C4-2B (cell line): ENCODE measurements at regions not wholly inside any gene's neighbourhood (a gene's known extent, or its start where the extent isn't known, plus 50 kb on each side); places are given as distances from the start of the nearest gene placed in this dataset.

Source experiments
- ZFX ChIP-seq: fragments of 450-650 bp; IDR thresholded peaks from 2 replicates; pipeline ENCODE4 v1.6.1; 2017
- TF ChIP-seq, protein P1 (sequence below): fragments of 450-650 bp; conservative IDR thresholded peaks from 2 replicates; pipeline ENCODE4 v1.5.1; 2017; ENCODE audit warnings: mild to moderate bottlenecking

DNA sequence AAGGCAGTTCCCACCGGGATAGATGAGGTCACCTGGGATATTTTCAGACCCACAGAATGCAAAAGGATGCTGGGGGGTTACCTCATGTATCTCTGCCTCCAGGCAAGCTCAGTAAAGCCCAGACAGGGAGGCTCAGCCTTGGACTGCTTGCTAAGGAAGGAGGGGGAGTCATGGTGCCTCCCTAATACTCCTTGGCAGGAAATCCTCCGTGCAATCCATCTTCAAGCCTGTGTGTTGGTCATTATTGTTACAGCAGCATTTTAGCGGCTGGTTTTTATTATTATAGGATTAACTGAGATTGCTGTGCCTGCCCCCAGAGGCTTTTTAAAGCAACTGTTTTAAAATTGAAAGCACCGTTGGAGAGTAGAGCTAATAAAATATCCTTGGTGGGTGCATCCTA, 188.5 kb upstream of the UBL3 start:
- TF ChIP-seq, protein P1, sequence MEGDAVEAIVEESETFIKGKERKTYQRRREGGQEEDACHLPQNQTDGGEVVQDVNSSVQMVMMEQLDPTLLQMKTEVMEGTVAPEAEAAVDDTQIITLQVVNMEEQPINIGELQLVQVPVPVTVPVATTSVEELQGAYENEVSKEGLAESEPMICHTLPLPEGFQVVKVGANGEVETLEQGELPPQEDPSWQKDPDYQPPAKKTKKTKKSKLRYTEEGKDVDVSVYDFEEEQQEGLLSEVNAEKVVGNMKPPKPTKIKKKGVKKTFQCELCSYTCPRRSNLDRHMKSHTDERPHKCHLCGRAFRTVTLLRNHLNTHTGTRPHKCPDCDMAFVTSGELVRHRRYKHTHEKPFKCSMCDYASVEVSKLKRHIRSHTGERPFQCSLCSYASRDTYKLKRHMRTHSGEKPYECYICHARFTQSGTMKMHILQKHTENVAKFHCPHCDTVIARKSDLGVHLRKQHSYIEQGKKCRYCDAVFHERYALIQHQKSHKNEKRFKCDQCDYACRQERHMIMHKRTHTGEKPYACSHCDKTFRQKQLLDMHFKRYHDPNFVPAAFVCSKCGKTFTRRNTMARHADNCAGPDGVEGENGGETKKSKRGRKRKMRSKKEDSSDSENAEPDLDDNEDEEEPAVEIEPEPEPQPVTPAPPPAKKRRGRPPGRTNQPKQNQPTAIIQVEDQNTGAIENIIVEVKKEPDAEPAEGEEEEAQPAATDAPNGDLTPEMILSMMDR, result no peak
- TF ChIP-seq ZFX, result no peak
